Fibroblast of lung (primary cell): ENCODE measurements at regions not wholly inside any gene's neighbourhood (a gene's known extent, or its start where the extent isn't known, plus 50 kb on each side); places are given as distances from the start of the nearest gene placed in this dataset.

Source experiments
- EZH2 ChIP-seq: IDR thresholded peaks from 2 replicates; pipeline ENCODE4 v1.5.1; 2012; ENCODE audit warnings: low read length, control low read depth, mild to moderate bottlenecking; ENCODE audit errors: missing control alignments
- TF ChIP-seq, protein P1 (sequence below), 2 donors: IDR thresholded peaks in 1 of 2; conservative IDR thresholded peaks in 1 of 2; 1 replicate in 1 of 2; 2 replicates in 1 of 2; pipeline ENCODE4 v1.5.1; 2011 to 2012; ENCODE audit warnings: low read length in 2 of 2, control low read depth in 1 of 2, inconsistent platforms in 1 of 2, low read depth in 1 of 2, mild to moderate bottlenecking in 1 of 2

DNA sequence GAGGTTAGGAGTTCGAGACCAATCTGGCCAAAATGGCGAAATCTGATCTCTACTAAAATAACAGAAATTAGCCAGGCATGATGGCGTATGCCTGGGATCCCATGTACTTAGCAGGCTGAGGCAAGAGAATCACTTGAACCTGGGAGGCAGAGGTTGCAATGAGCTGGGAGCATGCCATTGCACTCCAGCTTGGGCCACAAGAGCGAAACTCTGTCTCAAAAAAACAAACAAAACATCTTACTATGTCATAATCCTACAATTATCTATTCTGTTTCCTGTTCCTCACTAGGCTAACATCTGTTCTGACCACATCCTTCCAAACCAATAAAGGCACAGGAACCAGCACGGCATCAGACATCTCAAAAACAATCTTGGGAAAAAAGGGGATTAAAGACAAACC is 361.8 kb upstream of the UBE2E3 start:
- TF ChIP-seq, protein P1, sequence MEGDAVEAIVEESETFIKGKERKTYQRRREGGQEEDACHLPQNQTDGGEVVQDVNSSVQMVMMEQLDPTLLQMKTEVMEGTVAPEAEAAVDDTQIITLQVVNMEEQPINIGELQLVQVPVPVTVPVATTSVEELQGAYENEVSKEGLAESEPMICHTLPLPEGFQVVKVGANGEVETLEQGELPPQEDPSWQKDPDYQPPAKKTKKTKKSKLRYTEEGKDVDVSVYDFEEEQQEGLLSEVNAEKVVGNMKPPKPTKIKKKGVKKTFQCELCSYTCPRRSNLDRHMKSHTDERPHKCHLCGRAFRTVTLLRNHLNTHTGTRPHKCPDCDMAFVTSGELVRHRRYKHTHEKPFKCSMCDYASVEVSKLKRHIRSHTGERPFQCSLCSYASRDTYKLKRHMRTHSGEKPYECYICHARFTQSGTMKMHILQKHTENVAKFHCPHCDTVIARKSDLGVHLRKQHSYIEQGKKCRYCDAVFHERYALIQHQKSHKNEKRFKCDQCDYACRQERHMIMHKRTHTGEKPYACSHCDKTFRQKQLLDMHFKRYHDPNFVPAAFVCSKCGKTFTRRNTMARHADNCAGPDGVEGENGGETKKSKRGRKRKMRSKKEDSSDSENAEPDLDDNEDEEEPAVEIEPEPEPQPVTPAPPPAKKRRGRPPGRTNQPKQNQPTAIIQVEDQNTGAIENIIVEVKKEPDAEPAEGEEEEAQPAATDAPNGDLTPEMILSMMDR (conservative IDR thresholded peaks at IDR 0.05 in 1 of 2, IDR thresholded peaks at IDR 0.05 in 1 of 2; ENCODE audit: low read depth in 1 of 2, low read length in 2 of 2), result no peak
- TF ChIP-seq EZH2, result no peak
